IMR-90 (cell line): ENCODE measurements at regions not wholly inside any gene's neighbourhood (a gene's known extent, or its start where the extent isn't known, plus 50 kb on each side); places are given as distances from the start of the nearest gene placed in this dataset.

Experiments used
- ATAC-seq: fragments of 200-7000 bp; cut with Tn5 transposase; 2 replicates; pipeline ENCODE4 v1.9.1; 2020; ENCODE audit warnings: low read depth, mild to moderate bottlenecking, moderate library complexity
- BruUV-seq: library from RNA; stranded (reverse); fragments of 400-500 nt; replicated peaks from 2 replicates; lab custom pipeline; 2021; lab: Mats Ljungman, UMichigan
- CTCF ChIA-PET: fragments of 300-600 bp; formaldehyde crosslinking; extraction: SDS; loops from one replicate; lab custom pipeline; 2021; ENCODE audit warnings: antibody characterized with exemption; lab: Yijun Ruan, JAX
- POLR2A ChIA-PET: fragments of 300-600 bp; sonication (Branson Sonifier 250); formaldehyde crosslinking; loops from one replicate; lab custom pipeline; 2022; ENCODE audit warnings: antibody characterized with exemption; ENCODE audit not compliant: unreplicated experiment; lab: Charles Lee
- DNase-seq: peaks from one replicate; pipeline ENCODE4 v3.0.0; 2013
- H2AFZ ChIP-seq: replicated peaks from 2 replicates; pipeline ENCODE3; 2013; ENCODE audit warnings: low read length, mild to moderate bottlenecking; ENCODE audit not compliant: poor library complexity
- H2AK5ac ChIP-seq: 2 replicates; pipeline ENCODE4 v1.6.1; 2013; ENCODE audit warnings: low read depth, low read length, inconsistent platforms
- H2AK9ac ChIP-seq: replicated peaks from 2 replicates; pipeline ENCODE3; 2013; ENCODE audit warnings: mild to moderate bottlenecking, low read depth, low read length, moderate library complexity; ENCODE audit not compliant: poor library complexity
- H2BK120ac ChIP-seq: 2 replicates; pipeline ENCODE4 v1.6.1; 2013; ENCODE audit warnings: low read depth, low read length, inconsistent platforms
- H2BK15ac ChIP-seq: 3 replicates; pipeline ENCODE4 v1.6.1; 2013; ENCODE audit warnings: low read depth, low read length, inconsistent platforms
- H2BK20ac ChIP-seq: 2 replicates; pipeline ENCODE4 v1.6.1; 2013; ENCODE audit warnings: low read depth, mild to moderate bottlenecking, inconsistent platforms, low read length, moderate library complexity
- H2BK5ac ChIP-seq: 2 replicates; pipeline ENCODE4 v1.6.1; 2013; ENCODE audit warnings: mild to moderate bottlenecking, low read depth, low read length, inconsistent platforms; ENCODE audit not compliant: poor library complexity, severe bottlenecking
- H3K14ac ChIP-seq: replicated peaks from 2 replicates; pipeline ENCODE4 v1.6.1; 2013; ENCODE audit warnings: low read depth, low read length, inconsistent platforms
- H3K18ac ChIP-seq: 2 replicates; pipeline ENCODE4 v1.6.1; 2013; ENCODE audit warnings: low read depth, low read length, control low read depth
- H3K23ac ChIP-seq: 2 replicates; pipeline ENCODE4 v1.6.1; 2013; ENCODE audit warnings: low read depth, low read length, inconsistent platforms
- H3K27ac ChIP-seq: 2 replicates; pipeline ENCODE4 v1.5.1; 2013; ENCODE audit warnings: mild to moderate bottlenecking, control low read depth, low read length; ENCODE audit not compliant: insufficient read depth
- H3K27me3 ChIP-seq: 2 replicates; pipeline ENCODE4 v1.6.1; 2013; ENCODE audit warnings: low read length; ENCODE audit not compliant: control insufficient read depth, insufficient read depth
- H3K36me3 ChIP-seq: 2 replicates; pipeline ENCODE4 v1.6.1; 2013; ENCODE audit warnings: low read length, mixed read lengths; ENCODE audit not compliant: control insufficient read depth, insufficient read depth
- H3K4ac ChIP-seq: 2 replicates; pipeline ENCODE4 v1.6.1; 2013; ENCODE audit warnings: low read depth, low read length, inconsistent platforms
- H3K4me1 ChIP-seq: 2 replicates; pipeline ENCODE4 v1.6.1; 2013; ENCODE audit warnings: low read length, mixed read lengths; ENCODE audit not compliant: control insufficient read depth, insufficient read depth
- H3K4me2 ChIP-seq: 2 replicates; pipeline ENCODE4 v1.6.1; 2013; ENCODE audit warnings: low read depth, mild to moderate bottlenecking, control low read depth, low read length, moderate library complexity
- H3K4me3 ChIP-seq: 2 replicates; pipeline ENCODE4 v1.5.1; 2013; ENCODE audit warnings: low read depth, mild to moderate bottlenecking, control low read depth, low read length, moderate library complexity; ENCODE audit not compliant: insufficient read depth
- H3K56ac ChIP-seq: 2 replicates; pipeline ENCODE4 v1.6.1; 2013; ENCODE audit warnings: low read length, inconsistent platforms; ENCODE audit not compliant: insufficient read depth; ENCODE audit errors: extremely low read depth
- H3K79me1 ChIP-seq, 2 experiments: 2 replicates each; pipeline ENCODE4 v1.6.1; 2013; ENCODE audit warnings: low read length in 2 of 2, inconsistent platforms in 1 of 2, low read depth in 1 of 2
- H3K9ac ChIP-seq: 2 replicates; pipeline ENCODE4 v1.6.1; 2013; ENCODE audit warnings: low read depth, low read length, control low read depth
- H3K9me1 ChIP-seq: 2 replicates; pipeline ENCODE4 v1.6.1; 2013; ENCODE audit warnings: low read length, inconsistent platforms; ENCODE audit not compliant: insufficient read depth
- H3K9me3 ChIP-seq: 2 replicates; pipeline ENCODE4 v1.6.1; 2013; ENCODE audit warnings: low read length; ENCODE audit not compliant: control insufficient read depth, insufficient read depth
- H4K20me1 ChIP-seq: 2 replicates; pipeline ENCODE4 v1.6.1; 2013; ENCODE audit warnings: low read length, inconsistent platforms; ENCODE audit not compliant: insufficient read depth
- H4K5ac ChIP-seq: 2 replicates; pipeline ENCODE4 v1.6.1; 2013; ENCODE audit warnings: mild to moderate bottlenecking, low read depth, low read length, control low read depth
- H4K8ac ChIP-seq, 2 experiments: 2 replicates each; pipeline ENCODE4 v1.6.1; 2013; ENCODE audit warnings: low read depth in 2 of 2, low read length in 2 of 2, control low read depth in 1 of 2, inconsistent platforms in 1 of 2
- H4K91ac ChIP-seq: 2 replicates; pipeline ENCODE4 v1.6.1; 2013; ENCODE audit warnings: low read depth, low read length, inconsistent platforms; ENCODE audit not compliant: insufficient read depth
- BHLHE40 ChIP-seq: fragments of 150-350 bp; IDR thresholded peaks from 2 replicates; pipeline ENCODE4 v1.6.1; 2016; ENCODE audit warnings: mild to moderate bottlenecking, low read depth, low read length
- CEBPB ChIP-seq: IDR thresholded peaks from 2 replicates; pipeline ENCODE4 v1.6.1; 2012; ENCODE audit warnings: low read depth, low read length, improper control_type of control experiment
- CTCF ChIP-seq: conservative IDR thresholded peaks from 2 replicates; pipeline ENCODE4 v1.5.1; 2012; ENCODE audit warnings: mild to moderate bottlenecking, low read depth, low read length, improper control_type of control experiment
- MXI1 ChIP-seq: IDR thresholded peaks from 2 replicates; pipeline ENCODE4 v1.6.1; 2012; ENCODE audit warnings: low read depth, mild to moderate bottlenecking, low read length, moderate library complexity, borderline replicate concordance
- NFE2L2 ChIP-seq: fragments of 150-350 bp; IDR thresholded peaks from 2 replicates; pipeline ENCODE4 v1.6.1; 2016; ENCODE audit warnings: low read depth, mild to moderate bottlenecking, low read length
- POLR2A ChIP-seq: IDR thresholded peaks from 2 replicates; pipeline ENCODE4 v1.6.1; 2012; ENCODE audit warnings: mild to moderate bottlenecking, low read depth, low read length
- RAD21 ChIP-seq: IDR thresholded peaks from 2 replicates; pipeline ENCODE4 v1.6.1; 2012; ENCODE audit warnings: low read length, improper control_type of control experiment
- RFX5 ChIP-seq: IDR thresholded peaks from 2 replicates; pipeline ENCODE4 v1.8.0; 2012; ENCODE audit warnings: low read depth, mild to moderate bottlenecking, low read length, moderate library complexity
- SMC3 ChIP-seq: fragments of 150-350 bp; IDR thresholded peaks from 2 replicates; pipeline ENCODE4 v1.6.1; 2016; ENCODE audit warnings: low read depth, mild to moderate bottlenecking, antibody characterized with exemption, low read length, moderate library complexity
- WGBS, 2 experiments: methylation state at CpG; one replicate each; pipeline versions ENCODE4 v1.1.5 to v1.1.7; 2013; ENCODE audit warnings: missing lambda C conversion rate in 2 of 2; ENCODE audit not compliant: insufficient read length in 1 of 2; ENCODE audit errors: extremely low coverage in 2 of 2; 5-methylcytosine and 5-hydroxymethylcytosine counted together
- dilution Hi-C: fragments of 300-500 bp; cut with HindIII; formaldehyde crosslinking; loops from one replicate; pipeline ENCODE4 v1.14.3; 2018; ENCODE audit warnings: low sequenced_read_pairs; ENCODE audit not compliant: unreplicated experiment
- in situ Hi-C: fragments of 300-500 bp; cut with MboI; formaldehyde crosslinking; loops from 3 replicates; pipeline ENCODE4 v1.14.3; 2019; ENCODE audit warnings: low sequenced_read_pairs, inconsistent platforms, mixed read lengths
- intact Hi-C: fragments of 100-400 bp; cut with micrococcal nuclease; formaldehyde crosslinking; loops from 2 replicates; pipeline ENCODE4 v1.10.0; 2022
- TF ChIP-seq, protein P1 (sequence below): fragments of 150-350 bp; IDR thresholded peaks from 2 replicates; pipeline ENCODE4 v1.6.1; 2016; ENCODE audit warnings: low read depth, mild to moderate bottlenecking, low read length, moderate library complexity, borderline replicate concordance

GRCh38 chr12:115370207-115370606 lies 686.2 kb upstream of the TBX3 start:
- H3K9me1 ChIP-seq: peaks cover 6% of the 10 kb centered on the region; the same call in 1 of the 2 replicates
- H3K18ac ChIP-seq: no peak overlapping the region
- ATAC-seq (no peak), DNase-seq (no peak)
- H3K23ac ChIP-seq: no peak overlapping the region
- no peak overlapping the region for H2AK5ac ChIP-seq
- no peak overlapping the region for H3K4me2 ChIP-seq
- H3K4me1 ChIP-seq: peaks cover 3% of the 10 kb centered on the region; the same call in 1 of the 2 replicates
- H3K9ac ChIP-seq: no peak overlapping the region
- H3K9me3 ChIP-seq: no peaks in the 10 kb centered on the region
- ChIA-PET CTCF (no interaction called here), POLR2A (no interaction called here)
- H3K27me3 ChIP-seq: no peaks in the 10 kb centered on the region
- H3K36me3 ChIP-seq: no peaks in the 10 kb centered on the region
- H3K27ac ChIP-seq: no peak overlapping the region
- no TSS peak for BruUV-seq
- H3K14ac ChIP-seq: no peak overlapping the region
- H4K91ac ChIP-seq: no peak overlapping the region
- H4K20me1 ChIP-seq: no peaks in the 10 kb centered on the region
- TF ChIP-seq POLR2A (no peak), NFE2L2 (no peak), BHLHE40 (no peak), SMC3 (no peak), RFX5 (no peak), MXI1 (no peak), CEBPB (no peak), CTCF (no peak), RAD21 (no peak)
- TF ChIP-seq, protein P1, sequence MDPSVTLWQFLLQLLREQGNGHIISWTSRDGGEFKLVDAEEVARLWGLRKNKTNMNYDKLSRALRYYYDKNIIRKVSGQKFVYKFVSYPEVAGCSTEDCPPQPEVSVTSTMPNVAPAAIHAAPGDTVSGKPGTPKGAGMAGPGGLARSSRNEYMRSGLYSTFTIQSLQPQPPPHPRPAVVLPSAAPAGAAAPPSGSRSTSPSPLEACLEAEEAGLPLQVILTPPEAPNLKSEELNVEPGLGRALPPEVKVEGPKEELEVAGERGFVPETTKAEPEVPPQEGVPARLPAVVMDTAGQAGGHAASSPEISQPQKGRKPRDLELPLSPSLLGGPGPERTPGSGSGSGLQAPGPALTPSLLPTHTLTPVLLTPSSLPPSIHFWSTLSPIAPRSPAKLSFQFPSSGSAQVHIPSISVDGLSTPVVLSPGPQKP: no peak
- no peak overlapping the region for H2BK15ac ChIP-seq
- H4K5ac ChIP-seq: no peak overlapping the region
- 56% methylated on average over 2 of the region's 3 CpGs; no CpG with 5 or more reads in 1 of the 2 experiments for WGBS, 2 experiments
- intact Hi-C loops (no loop called here), dilution Hi-C loops (no loop called here), in situ Hi-C loops (no loop called here)
- H2AFZ ChIP-seq: no peak overlapping the region
- no peak overlapping the region for H2AK9ac ChIP-seq
- H2BK5ac ChIP-seq: no peak overlapping the region
- H2BK20ac ChIP-seq: no peak overlapping the region
- H4K8ac ChIP-seq: no peak overlapping the region
- H3K79me1 ChIP-seq: no peaks in the 10 kb centered on the region
- no peak overlapping the region for H3K4me3 ChIP-seq
- H3K56ac ChIP-seq: no peak overlapping the region
- no peak overlapping the region for H3K4ac ChIP-seq
- no peak overlapping the region for H2BK120ac ChIP-seq
